ENCODE measurements at regions not wholly inside any gene's neighbourhood (a gene's known extent, or its start where the extent isn't known, plus 50 kb on each side); places are given as distances from the start of the nearest gene placed in this dataset.

DNA sequence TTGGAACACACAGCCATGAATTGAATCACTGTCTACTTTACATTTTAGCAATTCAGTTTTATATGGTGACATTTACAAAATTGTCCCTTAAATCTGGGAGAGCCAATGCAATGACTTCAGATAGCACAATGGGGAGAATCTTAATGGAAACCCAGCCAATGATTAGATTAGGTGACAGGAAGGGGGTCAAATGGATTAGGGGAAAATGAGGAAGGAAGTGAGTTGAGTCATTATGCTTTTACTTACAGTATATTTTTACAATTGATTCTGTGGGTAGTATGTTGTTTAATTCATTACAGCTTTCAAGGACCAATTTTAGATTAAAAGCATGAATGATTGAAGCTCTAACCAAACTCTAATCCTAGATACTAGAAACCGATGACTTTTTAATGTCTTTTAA lies 229.8 kb downstream of the SOX4 start:
- no peak for DNase-seq

DNA sequence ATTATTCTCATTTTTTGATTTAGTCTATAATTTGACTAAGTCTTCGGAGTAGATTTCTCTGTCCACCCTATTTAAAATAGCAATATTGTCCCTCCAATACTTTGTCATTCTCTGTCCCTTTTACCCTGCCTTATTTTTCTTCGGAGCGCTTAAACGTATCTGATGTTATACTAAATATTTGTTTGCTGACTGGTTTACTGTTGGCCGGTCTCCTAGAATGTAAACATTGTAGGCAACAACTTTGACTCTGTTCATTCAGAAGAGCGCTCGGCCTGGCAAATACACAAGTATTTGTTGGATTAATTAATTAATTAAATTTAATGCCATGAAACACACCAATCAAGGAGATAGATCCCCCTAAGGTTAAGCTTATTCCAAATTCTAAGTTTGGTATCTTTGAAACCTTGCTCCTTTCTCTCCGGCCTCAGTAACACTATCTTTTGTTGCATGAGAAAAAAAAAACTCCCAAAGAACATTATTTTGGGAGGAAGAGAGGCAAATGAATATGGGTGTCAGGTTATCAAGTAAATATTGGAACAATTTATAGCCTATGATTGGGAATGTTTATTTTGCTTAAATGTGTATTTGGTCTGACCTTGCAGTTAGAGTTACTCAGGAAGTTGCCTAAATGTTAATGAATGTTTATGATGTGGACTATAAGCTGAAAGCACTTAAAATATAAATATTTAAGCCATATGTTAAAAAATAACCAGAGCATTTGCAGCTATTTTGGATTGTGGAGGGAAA lies 231.1 kb downstream of the SOX4 start:
- DNase-seq, result no peak

DNA sequence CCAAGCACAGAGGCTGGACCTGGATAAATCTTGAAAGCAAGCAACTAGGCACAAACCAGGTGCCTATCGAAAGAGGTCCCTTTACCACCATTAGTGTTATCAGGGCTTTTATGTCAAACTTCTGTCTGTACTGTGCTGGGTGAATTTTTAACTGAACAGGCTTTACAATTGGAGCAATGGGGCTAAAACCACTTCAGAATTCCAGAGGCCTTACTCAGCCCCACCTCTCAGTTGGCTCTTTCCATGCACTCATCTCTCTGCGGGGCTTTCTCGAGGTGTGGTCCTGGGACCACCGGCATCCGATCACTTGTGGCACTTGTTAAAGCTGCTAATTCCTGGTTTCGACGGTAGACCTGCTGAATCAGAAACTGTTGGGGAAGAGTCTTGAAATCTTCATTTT lies 232.5 kb downstream of the SOX4 start:
- no peak for DNase-seq

DNA sequence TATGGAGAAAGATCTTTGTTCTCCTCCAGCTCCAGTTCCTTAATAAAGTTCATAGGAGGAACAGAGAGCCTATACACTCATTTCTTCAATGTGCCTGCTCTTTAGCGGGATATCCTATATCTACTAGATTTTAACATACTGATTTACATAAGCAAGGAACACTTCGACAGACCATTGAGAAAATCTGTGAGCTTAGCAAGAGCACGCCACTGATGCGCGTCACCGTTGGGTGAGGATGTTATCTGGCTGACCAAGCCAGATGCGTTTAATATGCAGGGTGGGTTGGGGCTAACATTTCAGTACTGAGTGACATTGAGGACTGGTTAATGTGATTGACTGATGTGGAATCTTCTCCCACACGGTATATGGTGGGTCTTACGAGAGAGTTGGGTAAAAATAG lies 233.4 kb downstream of the SOX4 start:
- no peak for DNase-seq

DNA sequence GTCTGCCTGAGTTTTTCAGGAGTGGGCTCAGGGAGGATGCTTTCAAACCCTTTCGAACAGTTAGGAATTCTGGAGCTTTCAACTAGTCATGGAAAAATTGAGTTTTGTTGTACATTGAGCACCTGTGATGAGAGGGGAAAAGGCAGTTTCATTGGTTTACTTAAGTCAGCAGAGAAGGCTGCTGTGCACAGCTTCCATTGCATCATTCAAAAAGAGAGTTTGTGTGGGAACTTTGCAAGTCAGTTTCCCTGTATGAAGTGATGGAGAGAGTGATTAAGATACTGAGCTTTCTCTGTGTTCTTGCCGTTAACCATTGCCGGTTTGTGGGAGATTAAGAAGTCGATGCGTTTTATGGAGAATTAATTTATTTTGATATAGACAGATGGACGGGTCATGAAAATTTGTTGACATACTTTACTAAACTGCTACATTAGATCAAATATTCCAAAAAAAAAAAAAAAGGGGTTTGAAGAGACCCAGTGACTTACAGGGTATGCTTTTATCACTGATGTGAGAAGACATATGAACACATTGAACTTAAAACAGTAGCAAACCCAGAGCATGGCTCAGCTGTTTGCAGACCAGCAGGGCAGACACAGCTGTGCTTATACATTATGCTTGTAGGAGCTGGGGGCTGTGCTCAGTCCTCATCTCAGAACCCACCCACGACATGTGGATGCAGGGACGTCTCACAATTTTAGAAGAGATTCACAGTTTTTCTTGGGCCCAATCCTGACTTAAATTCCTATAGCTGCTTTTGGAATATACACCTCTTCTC lies 234.1 kb downstream of the SOX4 start:
- DNase-seq, result no peak

DNA sequence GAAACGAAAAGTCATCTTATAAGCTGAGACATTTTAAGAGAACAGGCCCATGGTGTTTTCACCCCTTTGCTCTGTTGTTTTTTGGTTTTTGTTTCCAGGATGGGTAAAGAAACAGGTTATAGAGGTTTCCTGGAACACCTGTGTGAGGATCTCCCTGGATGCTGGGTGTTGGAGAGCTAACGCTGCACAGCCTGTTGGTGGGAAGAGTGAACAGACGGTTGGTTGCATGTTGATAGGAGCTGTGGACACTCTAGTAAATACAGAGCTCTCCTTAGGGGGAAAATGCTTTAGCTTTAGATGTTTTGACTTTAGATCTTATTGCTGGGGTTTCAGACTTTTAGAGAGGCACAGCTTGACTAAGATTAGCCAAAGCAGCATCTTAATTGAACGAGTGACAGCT lies 235.2 kb downstream of the SOX4 start:
- DNase-seq, result no peak

DNA sequence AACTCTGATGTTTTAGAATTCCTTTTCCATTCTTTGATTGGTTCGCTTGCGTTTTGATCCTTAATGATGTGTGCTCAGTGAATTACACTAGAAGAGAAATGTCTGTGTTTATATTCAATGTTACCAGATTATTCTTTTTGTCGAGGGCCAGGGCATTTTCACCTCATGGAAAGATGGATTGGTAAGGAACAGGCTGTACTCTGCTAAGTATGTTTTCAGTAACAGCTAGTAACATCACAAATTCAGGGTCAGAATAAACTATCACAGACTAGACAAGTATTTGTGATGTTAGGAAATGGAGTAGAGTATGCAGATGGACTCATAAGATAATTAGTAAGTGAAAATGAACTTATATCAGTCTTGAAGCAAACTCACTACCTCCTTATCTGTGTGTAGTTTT lies 235.6 kb downstream of the SOX4 start:
- DNase-seq, result no peak

DNA sequence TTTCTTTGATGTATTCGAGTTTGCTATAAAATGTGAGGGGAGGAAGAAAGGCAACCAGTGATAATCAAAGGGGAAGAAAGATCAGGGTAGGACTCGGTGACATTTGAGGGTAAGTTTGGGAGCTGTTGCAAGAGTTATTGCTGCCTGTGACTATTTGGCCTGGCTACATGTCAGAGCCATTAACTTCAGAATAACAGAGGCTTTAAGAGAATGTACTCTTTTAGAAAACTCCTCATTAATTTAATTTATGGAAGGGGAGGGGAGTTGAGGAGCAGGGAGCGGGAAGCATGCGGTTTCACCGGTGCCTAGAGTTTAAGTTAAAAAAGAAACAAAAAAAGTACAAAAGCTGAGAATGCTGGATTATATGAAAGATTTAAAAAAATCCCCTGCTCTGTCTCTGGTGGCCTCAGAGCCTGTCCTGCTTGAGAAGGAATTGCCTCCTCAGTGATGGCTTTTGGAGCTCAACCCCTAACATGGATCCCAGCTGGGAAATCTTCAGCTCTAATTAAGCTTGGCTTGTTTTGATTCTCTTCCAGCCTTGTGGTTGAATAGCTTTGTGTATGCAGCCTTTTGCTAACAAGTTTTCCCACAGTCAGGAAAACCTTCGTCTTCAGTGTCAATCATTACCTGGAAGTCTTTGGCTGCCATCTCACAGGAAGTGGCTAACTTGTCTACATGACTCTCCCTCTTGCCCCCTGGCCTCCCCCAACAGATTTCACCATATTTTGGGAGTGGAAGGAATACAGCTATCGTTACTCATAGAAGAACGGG lies 238.2 kb downstream of the SOX4 start:
- no peak for DNase-seq

DNA sequence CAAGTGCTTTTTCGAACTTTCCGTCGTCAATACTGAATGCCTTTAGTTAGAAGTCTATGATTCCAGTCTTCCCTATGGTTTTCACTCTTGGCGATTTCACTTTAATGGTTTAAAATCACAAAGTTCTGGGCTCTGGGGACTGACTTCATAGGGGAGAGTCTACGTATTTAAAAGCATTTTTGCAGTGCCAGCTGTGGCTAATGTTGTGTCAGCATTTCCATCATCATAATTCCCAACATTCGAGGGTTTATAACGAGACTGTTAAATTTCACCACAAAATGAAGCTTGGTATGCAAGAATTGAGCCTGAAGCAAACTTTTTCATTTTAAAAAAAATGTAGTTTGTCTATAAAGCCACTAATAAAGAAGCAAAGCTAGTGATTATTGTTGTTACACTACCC lies 242.7 kb downstream of the SOX4 start:
- no peak for DNase-seq

DNA sequence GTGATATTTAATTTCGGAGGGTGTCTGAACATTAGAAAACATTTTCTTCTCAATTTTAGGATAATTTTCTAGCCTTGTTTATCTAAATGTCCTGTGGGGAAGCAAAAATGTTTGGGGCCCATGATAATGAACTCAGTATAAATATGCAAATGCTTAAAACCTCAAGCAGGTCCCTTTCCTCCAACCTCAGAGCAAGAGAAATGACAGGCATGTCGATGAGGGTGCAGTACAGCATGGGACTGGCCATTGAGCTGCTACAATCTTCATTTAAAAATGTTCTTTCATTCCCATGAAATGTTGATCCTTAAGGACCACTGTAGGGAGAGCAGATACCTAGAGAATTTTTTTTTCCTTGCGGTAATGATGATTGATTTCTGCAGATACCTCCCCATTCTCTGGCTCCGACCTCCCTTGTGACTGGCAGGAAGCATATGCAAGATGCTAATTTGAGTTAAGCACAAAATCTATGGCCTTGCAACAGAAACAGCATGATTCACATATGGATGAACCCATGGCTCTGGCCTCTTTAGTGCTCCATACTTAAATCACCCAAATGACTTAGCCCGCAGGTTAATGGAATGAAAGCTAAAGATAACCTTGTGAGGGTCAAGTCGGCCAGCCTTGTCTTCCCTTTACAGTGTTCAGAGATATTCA lies 243.3 kb downstream of the SOX4 start:
- peak in 1 of 5 experiments; percentile 1 for DNase-seq

DNA sequence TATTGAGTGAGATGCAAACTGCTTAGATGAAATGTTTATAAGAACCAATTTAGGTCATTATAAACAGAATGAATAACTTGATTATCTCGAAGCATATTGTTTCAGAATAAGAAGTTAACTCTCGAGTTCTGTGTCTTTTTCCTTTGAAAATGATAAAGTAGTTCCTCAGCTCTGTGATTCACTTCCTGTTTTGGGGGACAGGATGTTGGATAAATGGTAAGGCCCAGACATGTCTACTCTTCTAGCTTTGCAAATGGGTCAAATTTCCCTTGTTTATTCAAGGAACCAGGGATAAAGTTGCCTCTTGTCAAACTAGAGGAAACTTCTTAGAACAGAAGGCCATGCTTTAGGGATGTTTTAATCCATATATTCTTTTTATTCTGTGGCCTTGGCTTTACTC lies 246.9 kb downstream of the SOX4 start:
- DNase-seq, result no peak

DNA sequence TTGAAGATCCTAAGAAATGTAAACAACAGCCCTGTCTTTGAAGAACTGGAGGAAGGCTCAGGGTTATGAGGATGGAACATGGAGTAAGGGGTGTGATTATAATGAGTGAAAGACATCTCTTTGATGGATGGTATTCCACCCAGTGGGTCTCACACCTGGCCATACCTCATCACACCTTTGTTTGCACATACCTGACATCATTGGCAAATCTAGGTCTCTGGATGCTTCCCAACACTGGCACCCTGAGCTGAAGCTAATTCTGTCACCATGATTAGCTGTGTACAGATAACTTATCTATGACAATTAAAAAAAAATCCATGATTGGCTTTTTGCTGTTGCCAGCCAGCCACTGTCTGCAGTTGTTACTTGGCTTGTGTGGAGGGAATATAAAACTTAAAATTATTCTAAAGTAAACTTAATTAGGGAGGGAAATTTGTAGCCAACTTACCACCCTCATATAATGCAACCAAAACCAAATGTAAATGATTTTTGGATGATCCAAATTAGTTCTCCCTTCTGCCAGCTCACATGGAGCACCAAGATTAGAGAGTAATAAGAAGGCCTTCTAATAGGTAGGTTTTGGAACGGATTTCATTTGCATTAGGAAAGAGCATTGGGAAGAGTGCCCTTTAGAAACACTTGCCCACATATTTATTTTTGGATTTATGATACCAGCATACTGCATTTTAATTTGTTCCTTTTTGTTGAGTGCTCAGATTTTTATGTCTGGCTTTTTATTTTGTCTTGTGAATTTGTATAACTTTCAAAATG lies 249.5 kb downstream of the SOX4 start:
- DNase-seq, result no peak

DNA sequence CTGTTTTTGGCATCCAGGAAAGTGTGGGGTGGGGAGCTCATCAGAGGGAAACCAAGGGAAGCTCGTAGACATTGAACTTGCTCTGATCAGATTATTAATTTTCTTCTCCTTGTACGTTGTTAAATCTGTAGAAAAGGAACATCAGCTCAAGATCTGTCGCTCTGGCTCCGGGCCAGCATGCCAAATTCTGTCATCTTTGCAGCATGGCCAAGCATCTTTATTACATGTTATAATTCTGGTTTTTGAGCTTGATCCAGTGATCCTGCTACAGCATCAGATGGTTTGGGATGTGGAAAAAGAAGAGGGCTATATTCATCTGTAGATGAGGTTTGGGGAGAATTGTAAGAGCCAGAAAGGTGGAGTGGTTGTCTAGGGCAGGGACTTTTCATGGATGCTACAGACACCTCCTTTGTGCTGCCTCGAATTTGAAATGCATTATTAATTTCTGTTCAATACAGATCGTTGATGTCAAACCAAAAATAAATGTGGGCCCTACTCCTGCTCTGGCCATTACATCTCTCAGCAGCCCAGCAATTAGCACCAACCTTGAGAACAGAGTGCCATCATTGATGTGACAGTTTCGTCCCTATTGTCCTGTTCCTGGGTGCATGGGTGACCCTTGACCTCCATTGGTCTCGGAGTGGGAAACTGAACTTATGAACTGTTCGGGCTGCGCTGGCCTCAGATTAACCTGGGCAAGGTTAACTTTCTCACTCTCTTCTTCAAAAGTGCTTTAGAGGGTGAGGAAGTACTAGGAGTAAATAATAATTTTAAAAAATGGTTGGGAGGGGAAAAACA lies 250.8 kb downstream of the SOX4 start:
- DNase-seq, result no peak

DNA sequence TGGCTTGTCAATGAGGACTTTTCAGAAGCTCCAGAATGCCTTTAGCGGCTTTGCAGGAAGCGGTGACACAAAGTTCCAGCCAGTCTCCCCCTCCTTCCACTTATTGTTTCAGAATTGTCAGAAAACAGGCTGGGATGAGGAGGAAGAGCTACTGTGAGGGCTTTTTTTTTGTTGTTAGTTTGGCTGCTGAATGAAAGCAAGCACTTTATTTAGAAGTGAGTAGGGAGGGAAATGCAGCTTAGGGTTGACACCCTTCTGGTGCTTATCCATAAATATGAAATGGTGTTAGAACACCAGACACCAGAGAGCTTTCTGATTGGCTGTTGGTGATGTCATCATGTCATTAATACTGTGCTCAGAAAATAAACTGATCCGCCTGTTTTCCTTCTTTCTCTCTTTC lies 251.5 kb downstream of the SOX4 start:
- no peak for DNase-seq

DNA sequence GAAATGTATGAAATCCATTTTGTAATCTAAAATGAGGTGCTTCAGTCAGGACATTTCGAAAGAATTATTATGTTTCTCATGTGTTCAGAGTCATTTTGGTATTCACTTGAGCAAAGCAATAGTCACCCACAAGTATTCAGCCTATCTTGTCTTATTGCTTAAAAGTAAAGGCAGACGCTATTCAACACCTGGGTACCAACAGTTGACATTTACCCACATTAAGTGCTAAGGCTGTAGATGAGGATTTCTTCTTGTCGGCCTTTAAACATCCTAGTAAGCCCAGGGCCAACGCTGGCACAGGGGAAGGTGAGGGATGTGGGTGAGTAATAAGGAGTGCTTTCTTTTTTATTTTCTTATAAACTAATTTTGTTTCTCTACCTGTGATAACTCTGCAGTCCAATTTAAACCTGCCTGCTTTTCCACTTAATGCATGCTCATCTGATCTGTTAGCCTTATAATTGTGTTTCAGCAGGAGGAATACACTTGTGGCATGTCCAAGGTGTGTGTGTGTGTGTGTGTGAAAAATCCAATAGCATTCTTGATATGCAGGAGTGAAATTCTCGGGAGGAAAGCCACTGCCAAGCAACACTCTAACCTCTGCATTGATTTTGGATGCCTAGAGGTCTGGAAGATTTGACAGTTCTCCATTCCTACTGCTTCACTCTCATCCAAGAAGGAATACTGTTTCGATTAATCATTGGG lies 252.0 kb downstream of the SOX4 start:
- DNase-seq, result no peak

DNA sequence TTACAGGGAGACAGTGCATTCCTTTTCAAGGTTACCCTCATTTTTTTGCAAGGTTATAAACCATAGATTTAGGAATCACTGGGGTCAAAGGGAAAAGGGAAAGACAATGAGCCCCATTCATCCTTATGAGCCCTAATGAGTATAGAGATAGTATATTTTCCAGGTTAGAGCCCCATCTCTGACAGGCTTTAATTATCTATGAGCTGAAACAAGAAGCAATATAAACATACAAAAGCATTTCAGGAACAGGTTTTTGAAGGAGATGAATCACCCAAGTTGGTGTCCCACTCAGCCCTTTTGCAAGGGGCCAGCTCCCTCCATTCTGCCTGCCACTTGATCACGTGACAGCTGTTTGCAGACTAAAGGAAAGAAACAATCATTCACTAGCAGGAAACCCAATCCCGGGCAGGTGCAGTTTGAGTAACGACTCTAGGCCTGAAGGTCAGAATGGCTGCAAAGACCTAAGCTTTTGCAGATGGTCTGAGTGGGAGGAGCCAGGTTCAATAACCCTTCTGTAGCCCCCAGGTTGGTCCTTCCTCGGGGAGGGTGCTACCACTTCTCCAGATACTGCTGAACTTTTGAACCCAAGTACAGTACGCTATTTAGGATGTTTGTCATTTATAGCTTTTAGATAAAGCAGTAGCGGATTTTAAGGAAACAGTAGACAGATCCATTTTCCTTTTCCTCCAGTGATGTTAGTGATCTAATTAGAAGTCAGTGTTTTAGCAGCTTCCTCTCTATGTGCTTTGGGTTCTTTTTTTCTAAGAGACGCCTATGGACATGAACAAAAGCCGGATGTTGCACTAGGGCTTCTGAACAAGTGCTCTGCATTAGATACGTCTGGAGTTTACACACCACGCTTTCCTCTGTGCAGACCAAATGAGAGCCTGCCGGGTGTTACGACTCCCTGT lies 253.2 kb downstream of the SOX4 start:
- peak in 1 of 5 experiments; percentile 25 for DNase-seq

DNA sequence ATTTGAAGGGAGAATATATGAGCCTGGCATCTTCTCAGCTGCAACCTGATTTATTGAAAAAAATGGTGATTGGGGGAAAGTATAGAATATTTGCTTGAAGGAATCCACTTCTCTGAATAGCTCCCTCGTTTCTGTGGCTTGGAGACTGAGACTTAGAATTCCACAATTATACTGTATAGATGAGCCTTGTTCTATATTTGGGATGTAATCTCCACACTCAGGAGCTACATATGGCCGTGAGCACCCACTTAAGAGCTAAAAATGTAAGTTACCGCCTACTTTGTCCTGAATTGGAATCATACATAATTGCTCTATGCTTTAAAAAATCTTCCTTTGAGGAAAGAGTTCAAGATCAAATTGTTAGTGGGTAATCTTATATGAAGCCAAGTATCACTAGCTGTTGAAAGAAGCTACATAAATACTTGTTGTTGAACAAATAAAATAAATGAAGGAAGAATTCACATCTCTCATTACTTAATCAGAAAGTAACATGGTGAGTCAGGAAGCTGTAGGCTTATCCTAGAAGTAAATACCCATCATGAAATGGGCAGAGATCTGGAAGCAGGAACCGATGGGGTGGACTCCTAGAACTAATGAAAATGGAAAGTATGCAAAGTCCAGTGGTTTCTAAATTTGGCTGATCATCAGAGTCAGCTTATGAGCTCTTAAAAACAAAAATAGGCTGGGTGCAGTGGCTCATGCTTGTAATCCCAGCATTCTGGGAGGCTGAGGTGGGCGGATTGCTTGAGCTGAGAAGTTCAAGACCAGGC lies 254.3 kb downstream of the SOX4 start:
- DNase-seq, result no peak

DNA sequence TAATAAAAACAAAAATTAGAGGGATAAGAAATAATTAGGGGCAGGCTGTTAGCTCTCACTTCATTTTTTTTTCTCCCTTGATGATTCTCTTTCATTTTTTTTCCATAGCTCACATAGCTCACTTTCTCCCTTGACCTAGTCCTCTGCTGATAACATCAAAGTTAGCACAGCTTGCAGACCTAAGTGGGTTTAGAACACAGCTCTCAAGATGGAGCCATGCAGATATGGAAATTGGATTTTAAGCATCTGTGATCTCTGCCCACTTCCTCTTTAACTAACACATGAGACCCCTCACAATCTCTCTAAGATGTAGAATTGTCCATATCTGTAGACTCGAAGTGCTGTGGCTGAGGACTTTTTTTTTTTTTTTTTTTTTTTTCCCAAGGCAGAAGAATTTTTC lies 257.1 kb downstream of the SOX4 start:
- no peak for DNase-seq
